DOHH2 (cell line): ENCODE measurements at regions not wholly inside any gene's neighbourhood (a gene's known extent, or its start where the extent isn't known, plus 50 kb on each side); places are given as distances from the start of the nearest gene placed in this dataset.

Source experiments
- H3F3A ChIP-seq: fragments of 200-600 bp; sonication (generic), shearing (Covaris generic); 2 replicates; pipeline ENCODE4 v1.6.0; 2016; ENCODE audit warnings: antibody characterized with exemption, mild to moderate bottlenecking; ENCODE audit not compliant: control insufficient read depth, insufficient read depth
- H3K27ac ChIP-seq: fragments of 200-600 bp; sonication (generic); 2 replicates; pipeline ENCODE4 v1.5.1; 2014; ENCODE audit warnings: low read depth, mild to moderate bottlenecking, low read length, moderate library complexity
- H3K27me3 ChIP-seq: fragments of 200-600 bp; sonication (generic); 2 replicates; pipeline ENCODE4 v1.6.1; 2014; ENCODE audit warnings: mild to moderate bottlenecking, low read length, mixed read lengths; ENCODE audit not compliant: control insufficient read depth
- H3K36me3 ChIP-seq: fragments of 200-600 bp; sonication (generic); 2 replicates; pipeline ENCODE4 v1.6.1; 2014; ENCODE audit warnings: mild to moderate bottlenecking, low read length, moderate library complexity, mixed read lengths; ENCODE audit not compliant: control insufficient read depth
- H3K4me1 ChIP-seq: fragments of 200-600 bp; sonication (generic); 2 replicates; pipeline ENCODE4 v1.6.1; 2014; ENCODE audit warnings: mild to moderate bottlenecking, low read length, mixed read lengths; ENCODE audit not compliant: control insufficient read depth
- H3K4me2 ChIP-seq: fragments of 200-600 bp; sonication (generic); 2 replicates; pipeline ENCODE4 v1.6.0; 2014; ENCODE audit warnings: mild to moderate bottlenecking, low read length, moderate library complexity
- H3K4me3 ChIP-seq: fragments of 200-600 bp; sonication (generic); 2 replicates; pipeline ENCODE4 v1.5.1; 2014; ENCODE audit warnings: mild to moderate bottlenecking, low read length, mixed read lengths
- H3K79me2 ChIP-seq: fragments of 200-600 bp; sonication (generic); 2 replicates; pipeline ENCODE4 v1.6.1; 2014; ENCODE audit warnings: mild to moderate bottlenecking, low read length, mixed read lengths; ENCODE audit not compliant: control insufficient read depth
- H3K9me2 ChIP-seq: fragments of 200-600 bp; sonication (generic); replicated peaks from 2 replicates; pipeline ENCODE4 v1.6.1; 2014; ENCODE audit warnings: mild to moderate bottlenecking, low read length, mixed read lengths; ENCODE audit not compliant: control insufficient read depth
- H3K9me3 ChIP-seq: fragments of 200-600 bp; sonication (generic); 2 replicates; pipeline ENCODE4 v1.6.1; 2014; ENCODE audit warnings: antibody characterized with exemption, low read length, mixed read lengths; ENCODE audit not compliant: control insufficient read depth, insufficient read depth
- H4K20me1 ChIP-seq: fragments of 200-600 bp; sonication (generic); 2 replicates; pipeline ENCODE4 v1.6.0; 2014; ENCODE audit warnings: low read depth, mild to moderate bottlenecking, antibody characterized with exemption, low read length, moderate library complexity; ENCODE audit not compliant: control insufficient read depth, insufficient read depth
- CTCF ChIP-seq: fragments of 200-600 bp; sonication (generic); IDR thresholded peaks from one replicate; pipeline ENCODE4 v1.5.1; 2014; ENCODE audit warnings: antibody characterized with exemption, mild to moderate bottlenecking, low read depth, low read length; ENCODE audit not compliant: poor library complexity, severe bottlenecking
- EZH2phosphoT487 ChIP-seq: fragments of 200-600 bp; sonication (generic); IDR thresholded peaks from 2 replicates; pipeline ENCODE4 v1.6.1; 2017; ENCODE audit warnings: borderline replicate concordance, mild to moderate bottlenecking, antibody characterized with exemption, low read length, moderate library complexity, mixed read lengths

- H3K27me3 ChIP-seq = no peaks in the 10 kb centered on the region
- H4K20me1 ChIP-seq = no peaks in the 10 kb centered on the region
- H3K9me2 ChIP-seq = no peaks in the 10 kb centered on the region
- H3F3A ChIP-seq = no peaks in the 10 kb centered on the region
- TF ChIP-seq EZH2phosphoT487 (no peak), CTCF (no peak)
- no peak overlapping the region for H3K27ac ChIP-seq
- H3K9me3 ChIP-seq = no peaks in the 10 kb centered on the region
- no peaks in the 10 kb centered on the region for H3K4me1 ChIP-seq
- H3K4me2 ChIP-seq = no peak overlapping the region
- H3K36me3 ChIP-seq = no peaks in the 10 kb centered on the region
- no peak overlapping the region for H3K4me3 ChIP-seq
- no peaks in the 10 kb centered on the region for H3K79me2 ChIP-seq
Measured at GRCh38 chr5:163623524-163623923, 118.1 kb downstream of the MAT2B start.

GRCh38 chr5:163623986-163624385, 118.6 kb downstream of the MAT2B start:
- H4K20me1 ChIP-seq = no peaks in the 10 kb centered on the region
- no peaks in the 10 kb centered on the region for H3K9me3 ChIP-seq
- H3K27me3 ChIP-seq = no peaks in the 10 kb centered on the region
- no peaks in the 10 kb centered on the region for H3F3A ChIP-seq
- H3K36me3 ChIP-seq = no peaks in the 10 kb centered on the region
- no peaks in the 10 kb centered on the region for H3K79me2 ChIP-seq
- no peaks in the 10 kb centered on the region for H3K9me2 ChIP-seq
- TF ChIP-seq EZH2phosphoT487 (no peak), CTCF (no peak)
- no peak overlapping the region for H3K4me2 ChIP-seq
- H3K27ac ChIP-seq = no peak overlapping the region
- H3K4me1 ChIP-seq = no peaks in the 10 kb centered on the region
- no peak overlapping the region for H3K4me3 ChIP-seq

GRCh38 chr5:163624431-163624830, 119.0 kb downstream of the MAT2B start:
- Histone ChIP-seq H3K4me2 (no peak overlapping the region), H3K79me2 (no peaks in the 10 kb centered on the region), H3F3A (no peaks in the 10 kb centered on the region), H3K27ac (no peak overlapping the region), H3K9me2 (no peaks in the 10 kb centered on the region), H3K36me3 (no peaks in the 10 kb centered on the region), H3K27me3 (no peaks in the 10 kb centered on the region), H3K4me3 (no peak overlapping the region), H3K4me1 (no peaks in the 10 kb centered on the region), H3K9me3 (no peaks in the 10 kb centered on the region), H4K20me1 (no peaks in the 10 kb centered on the region)
- TF ChIP-seq CTCF = no peak
- no peak for TF ChIP-seq EZH2phosphoT487

- no peaks in the 10 kb centered on the region for H3K79me2 ChIP-seq
- H3K27me3 ChIP-seq = no peaks in the 10 kb centered on the region
- H3F3A ChIP-seq = no peaks in the 10 kb centered on the region
- H3K9me2 ChIP-seq = no peaks in the 10 kb centered on the region
- no peaks in the 10 kb centered on the region for H4K20me1 ChIP-seq
- no peaks in the 10 kb centered on the region for H3K9me3 ChIP-seq
- no peaks in the 10 kb centered on the region for H3K4me1 ChIP-seq
- H3K4me3 ChIP-seq = no peak overlapping the region
- H3K4me2 ChIP-seq = no peak overlapping the region
- no peaks in the 10 kb centered on the region for H3K36me3 ChIP-seq
- no peak for TF ChIP-seq CTCF
- no peak for TF ChIP-seq EZH2phosphoT487
- H3K27ac ChIP-seq = no peak overlapping the region
Measured at GRCh38 chr5:163626904-163627434, 121.5 kb downstream of the MAT2B start.
